Calu3 (cell line): ENCODE measurements at regions not wholly inside any gene's neighbourhood (a gene's known extent, or its start where the extent isn't known, plus 50 kb on each side); places are given as distances from the start of the nearest gene placed in this dataset.
"Not testable (repeated sequence)": the region's sequence is repeated elsewhere in the genome, so short reads cannot be mapped to it uniquely, and the experiment has no call there.

ENCODE experiments used
- BruUV-seq: library from RNA; stranded (reverse); fragments of 400-500 nt; replicated peaks from 2 replicates; lab custom pipeline; 2021; lab: Mats Ljungman, UMichigan
- CTCF ChIA-PET: fragments of 300-600 bp; sonication (Branson Sonifier 250); formaldehyde crosslinking; loops from one replicate; lab custom pipeline; 2022; ENCODE audit warnings: antibody characterized with exemption; lab: Charles Lee
- DNase-seq: peaks from one replicate; pipeline ENCODE4 v3.0.0; 2022
- H3K27ac Mint-ChIP-seq: one replicate; pipeline ENCODE4 v1.8.0; 2022; ENCODE audit warnings: mixed read lengths; ENCODE audit not compliant: unreplicated experiment
- H3K27me3 Mint-ChIP-seq: one replicate; pipeline ENCODE4 v1.8.0; 2022; ENCODE audit warnings: mixed read lengths; ENCODE audit not compliant: unreplicated experiment
- H3K36me3 Mint-ChIP-seq: one replicate; pipeline ENCODE4 v1.8.0; 2022; ENCODE audit warnings: mild to moderate bottlenecking, moderate library complexity, mixed read lengths; ENCODE audit not compliant: insufficient read depth, unreplicated experiment
- H3K4me1 Mint-ChIP-seq: one replicate; pipeline ENCODE4 v1.8.0; 2022; ENCODE audit warnings: mild to moderate bottlenecking, low read depth, mixed read lengths; ENCODE audit not compliant: unreplicated experiment
- H3K4me3 Mint-ChIP-seq: one replicate; pipeline ENCODE4 v1.8.0; 2022; ENCODE audit warnings: mild to moderate bottlenecking, low read depth, moderate library complexity, mixed read lengths; ENCODE audit not compliant: unreplicated experiment
- H3K9me3 Mint-ChIP-seq: one replicate; pipeline ENCODE4 v1.8.0; 2022; ENCODE audit warnings: low read depth, mixed read lengths; ENCODE audit not compliant: unreplicated experiment
- CTCF ChIP-seq: fragments of 200-600 bp; IDR thresholded peaks from one replicate; pipeline ENCODE4 v1.8.0; 2022; ENCODE audit warnings: antibody characterized with exemption; ENCODE audit not compliant: unreplicated experiment
- intact Hi-C: fragments of 100-400 bp; cut with micrococcal nuclease; formaldehyde crosslinking; loops from one replicate; pipeline ENCODE4 v1.10.0; 2022; ENCODE audit not compliant: unreplicated experiment

GRCh38 chr21:18725653-18726052 is 322.1 kb upstream of the TMPRSS15 start:
- Mint-ChIP-seq H3K4me3 (no peak overlapping the region), H3K9me3 (peaks cover 3% of the 10 kb centered on the region), H3K27me3 (no peaks in the 10 kb centered on the region), H3K36me3 (no peaks in the 10 kb centered on the region), H3K4me1 (no peaks in the 10 kb centered on the region), H3K27ac (no peak overlapping the region)
- intact Hi-C loops: no loop called here
- CTCF ChIA-PET: no interaction called here
- no peak for DNase-seq
- no peak for TF ChIP-seq CTCF
- BruUV-seq: no TSS peak

- Mint-ChIP-seq H3K4me3 (no peak overlapping the region), H3K27me3 (no peaks in the 10 kb centered on the region), H3K27ac (no peak overlapping the region), H3K4me1 (no peaks in the 10 kb centered on the region), H3K36me3 (no peaks in the 10 kb centered on the region), H3K9me3 (peaks cover 3% of the 10 kb centered on the region)
- CTCF ChIA-PET: no interaction called here
- no peak for DNase-seq
- no TSS peak for BruUV-seq
- TF ChIP-seq CTCF: no peak
- intact Hi-C loops: no loop called here
Measured at GRCh38 chr21:18741954-18742353, 338.4 kb upstream of the TMPRSS15 start.

- CTCF ChIA-PET: no interaction called here
- DNase-seq: no peak
- H3K4me1 Mint-ChIP-seq: no peaks in the 10 kb centered on the region
- TF ChIP-seq CTCF: no peak
- no peaks in the 10 kb centered on the region for H3K36me3 Mint-ChIP-seq
- H3K9me3 Mint-ChIP-seq: peaks cover under 1% of the 10 kb centered on the region
- no peaks in the 10 kb centered on the region for H3K27me3 Mint-ChIP-seq
- intact Hi-C loops: no loop called here
- H3K27ac Mint-ChIP-seq: no peak overlapping the region
- no TSS peak for BruUV-seq
- H3K4me3 Mint-ChIP-seq: no peak overlapping the region
Measured at GRCh38 chr21:18743531-18743930, 339.9 kb upstream of the TMPRSS15 start.

GRCh38 chr21:18744840-18745239 is 341.3 kb upstream of the TMPRSS15 start:
- H3K4me1 Mint-ChIP-seq: no peaks in the 10 kb centered on the region
- DNase-seq: no peak
- no peak for TF ChIP-seq CTCF
- no TSS peak for BruUV-seq
- no peaks in the 10 kb centered on the region for H3K36me3 Mint-ChIP-seq
- H3K4me3 Mint-ChIP-seq: no peak overlapping the region
- CTCF ChIA-PET: no interaction called here
- intact Hi-C loops: no loop called here
- no peaks in the 10 kb centered on the region for H3K27me3 Mint-ChIP-seq
- no peak overlapping the region for H3K27ac Mint-ChIP-seq
- no peaks in the 10 kb centered on the region for H3K9me3 Mint-ChIP-seq

- H3K36me3 Mint-ChIP-seq, H3K4me3 Mint-ChIP-seq, CTCF ChIA-PET, DNase-seq, H3K9me3 Mint-ChIP-seq, intact Hi-C loops, H3K4me1 Mint-ChIP-seq, BruUV-seq, H3K27ac Mint-ChIP-seq, H3K27me3 Mint-ChIP-seq: not testable (repeated sequence)
Measured at GRCh38 chr21:18752894-18753293, 349.3 kb upstream of the TMPRSS15 start.

- intact Hi-C loops, H3K36me3 Mint-ChIP-seq, H3K27me3 Mint-ChIP-seq, CTCF ChIA-PET, H3K9me3 Mint-ChIP-seq, H3K4me1 Mint-ChIP-seq, BruUV-seq, H3K27ac Mint-ChIP-seq, H3K4me3 Mint-ChIP-seq, DNase-seq: not testable (repeated sequence)
Measured at GRCh38 chr21:18756272-18756671, 352.7 kb upstream of the TMPRSS15 start.
